ENCODE measurements at regions not wholly inside any gene's neighbourhood (a gene's known extent, or its start where the extent isn't known, plus 50 kb on each side); places are given as distances from the start of the nearest gene placed in this dataset.

DNA sequence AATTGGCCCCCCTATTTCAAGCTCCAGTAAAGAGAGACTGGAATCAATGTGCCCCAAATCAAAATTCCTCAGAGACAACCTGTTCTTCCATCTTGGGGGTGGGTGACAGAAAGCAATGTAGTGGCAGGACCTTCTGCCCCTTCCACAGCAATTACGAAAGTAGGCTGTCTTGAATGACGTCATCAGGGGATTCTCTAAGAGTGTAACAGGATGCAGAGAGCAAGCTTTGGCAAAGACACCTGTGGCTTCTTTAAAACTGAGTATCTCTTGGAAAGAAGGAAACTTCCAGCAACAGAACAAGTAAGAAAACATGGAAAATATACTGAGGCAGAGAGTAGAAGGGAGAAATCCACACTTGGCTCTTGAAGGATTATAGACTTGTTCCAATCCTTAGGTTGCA is 247.6 kb upstream of the PDE4D start:
- TF ChIP-seq JUND (IDR thresholded peaks at IDR 0.05), result no peak
- TF ChIP-seq, protein P1, sequence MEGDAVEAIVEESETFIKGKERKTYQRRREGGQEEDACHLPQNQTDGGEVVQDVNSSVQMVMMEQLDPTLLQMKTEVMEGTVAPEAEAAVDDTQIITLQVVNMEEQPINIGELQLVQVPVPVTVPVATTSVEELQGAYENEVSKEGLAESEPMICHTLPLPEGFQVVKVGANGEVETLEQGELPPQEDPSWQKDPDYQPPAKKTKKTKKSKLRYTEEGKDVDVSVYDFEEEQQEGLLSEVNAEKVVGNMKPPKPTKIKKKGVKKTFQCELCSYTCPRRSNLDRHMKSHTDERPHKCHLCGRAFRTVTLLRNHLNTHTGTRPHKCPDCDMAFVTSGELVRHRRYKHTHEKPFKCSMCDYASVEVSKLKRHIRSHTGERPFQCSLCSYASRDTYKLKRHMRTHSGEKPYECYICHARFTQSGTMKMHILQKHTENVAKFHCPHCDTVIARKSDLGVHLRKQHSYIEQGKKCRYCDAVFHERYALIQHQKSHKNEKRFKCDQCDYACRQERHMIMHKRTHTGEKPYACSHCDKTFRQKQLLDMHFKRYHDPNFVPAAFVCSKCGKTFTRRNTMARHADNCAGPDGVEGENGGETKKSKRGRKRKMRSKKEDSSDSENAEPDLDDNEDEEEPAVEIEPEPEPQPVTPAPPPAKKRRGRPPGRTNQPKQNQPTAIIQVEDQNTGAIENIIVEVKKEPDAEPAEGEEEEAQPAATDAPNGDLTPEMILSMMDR (IDR thresholded peaks at IDR 0.05; ENCODE audit: low read depth, low read length, missing input control), result no peak
- TF ChIP-seq GABPA (IDR thresholded peaks at IDR 0.05 in 1 of 2, conservative IDR thresholded peaks at IDR 0.05 in 1 of 2), result no peak
- TF ChIP-seq, protein P2, sequence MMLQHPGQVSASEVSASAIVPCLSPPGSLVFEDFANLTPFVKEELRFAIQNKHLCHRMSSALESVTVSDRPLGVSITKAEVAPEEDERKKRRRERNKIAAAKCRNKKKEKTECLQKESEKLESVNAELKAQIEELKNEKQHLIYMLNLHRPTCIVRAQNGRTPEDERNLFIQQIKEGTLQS (IDR thresholded peaks at IDR 0.05), result no peak
- TF ChIP-seq, protein P3, sequence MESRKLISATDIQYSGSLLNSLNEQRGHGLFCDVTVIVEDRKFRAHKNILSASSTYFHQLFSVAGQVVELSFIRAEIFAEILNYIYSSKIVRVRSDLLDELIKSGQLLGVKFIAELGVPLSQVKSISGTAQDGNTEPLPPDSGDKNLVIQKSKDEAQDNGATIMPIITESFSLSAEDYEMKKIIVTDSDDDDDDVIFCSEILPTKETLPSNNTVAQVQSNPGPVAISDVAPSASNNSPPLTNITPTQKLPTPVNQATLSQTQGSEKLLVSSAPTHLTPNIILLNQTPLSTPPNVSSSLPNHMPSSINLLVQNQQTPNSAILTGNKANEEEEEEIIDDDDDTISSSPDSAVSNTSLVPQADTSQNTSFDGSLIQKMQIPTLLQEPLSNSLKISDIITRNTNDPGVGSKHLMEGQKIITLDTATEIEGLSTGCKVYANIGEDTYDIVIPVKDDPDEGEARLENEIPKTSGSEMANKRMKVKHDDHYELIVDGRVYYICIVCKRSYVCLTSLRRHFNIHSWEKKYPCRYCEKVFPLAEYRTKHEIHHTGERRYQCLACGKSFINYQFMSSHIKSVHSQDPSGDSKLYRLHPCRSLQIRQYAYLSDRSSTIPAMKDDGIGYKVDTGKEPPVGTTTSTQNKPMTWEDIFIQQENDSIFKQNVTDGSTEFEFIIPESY (IDR thresholded peaks at IDR 0.05), result no peak
- TF ChIP-seq, protein P4, sequence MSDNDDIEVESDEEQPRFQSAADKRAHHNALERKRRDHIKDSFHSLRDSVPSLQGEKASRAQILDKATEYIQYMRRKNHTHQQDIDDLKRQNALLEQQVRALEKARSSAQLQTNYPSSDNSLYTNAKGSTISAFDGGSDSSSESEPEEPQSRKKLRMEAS (IDR thresholded peaks at IDR 0.05), result no peak
- TF ChIP-seq EGR1 (IDR thresholded peaks at IDR 0.05; ENCODE audit: low read depth in 2 of 2), result no peak
- no peak for TF ChIP-seq RXRA (IDR thresholded peaks at IDR 0.05)
- TF ChIP-seq, protein P5, sequence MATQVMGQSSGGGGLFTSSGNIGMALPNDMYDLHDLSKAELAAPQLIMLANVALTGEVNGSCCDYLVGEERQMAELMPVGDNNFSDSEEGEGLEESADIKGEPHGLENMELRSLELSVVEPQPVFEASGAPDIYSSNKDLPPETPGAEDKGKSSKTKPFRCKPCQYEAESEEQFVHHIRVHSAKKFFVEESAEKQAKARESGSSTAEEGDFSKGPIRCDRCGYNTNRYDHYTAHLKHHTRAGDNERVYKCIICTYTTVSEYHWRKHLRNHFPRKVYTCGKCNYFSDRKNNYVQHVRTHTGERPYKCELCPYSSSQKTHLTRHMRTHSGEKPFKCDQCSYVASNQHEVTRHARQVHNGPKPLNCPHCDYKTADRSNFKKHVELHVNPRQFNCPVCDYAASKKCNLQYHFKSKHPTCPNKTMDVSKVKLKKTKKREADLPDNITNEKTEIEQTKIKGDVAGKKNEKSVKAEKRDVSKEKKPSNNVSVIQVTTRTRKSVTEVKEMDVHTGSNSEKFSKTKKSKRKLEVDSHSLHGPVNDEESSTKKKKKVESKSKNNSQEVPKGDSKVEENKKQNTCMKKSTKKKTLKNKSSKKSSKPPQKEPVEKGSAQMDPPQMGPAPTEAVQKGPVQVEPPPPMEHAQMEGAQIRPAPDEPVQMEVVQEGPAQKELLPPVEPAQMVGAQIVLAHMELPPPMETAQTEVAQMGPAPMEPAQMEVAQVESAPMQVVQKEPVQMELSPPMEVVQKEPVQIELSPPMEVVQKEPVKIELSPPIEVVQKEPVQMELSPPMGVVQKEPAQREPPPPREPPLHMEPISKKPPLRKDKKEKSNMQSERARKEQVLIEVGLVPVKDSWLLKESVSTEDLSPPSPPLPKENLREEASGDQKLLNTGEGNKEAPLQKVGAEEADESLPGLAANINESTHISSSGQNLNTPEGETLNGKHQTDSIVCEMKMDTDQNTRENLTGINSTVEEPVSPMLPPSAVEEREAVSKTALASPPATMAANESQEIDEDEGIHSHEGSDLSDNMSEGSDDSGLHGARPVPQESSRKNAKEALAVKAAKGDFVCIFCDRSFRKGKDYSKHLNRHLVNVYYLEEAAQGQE (IDR thresholded peaks at IDR 0.05), result no peak
- TF ChIP-seq RAD21 (IDR thresholded peaks at IDR 0.05), result no peak
- no peak for TF ChIP-seq SP1 (IDR thresholded peaks at IDR 0.05)

Measured in liver (tissue), 3 donors.